Activated CD8-positive, alpha-beta memory T cell treated with anti-CD3 and anti-CD28 coated beads, Interleukin-2, amount 50 U/mL, for 24 hours (primary cell): ENCODE measurements at regions not wholly inside any gene's neighbourhood (a gene's known extent, or its start where the extent isn't known, plus 50 kb on each side); places are given as distances from the start of the nearest gene placed in this dataset.
"Not testable (repeated sequence)": the region's sequence is repeated elsewhere in the genome, so short reads cannot be mapped to it uniquely, and the experiment has no call there.

ENCODE experiments used
- DNase-seq: peaks from one replicate; pipeline ENCODE4 v3.0.0-alpha.2; 2020; ENCODE audit errors: extremely low read depth

DNA sequence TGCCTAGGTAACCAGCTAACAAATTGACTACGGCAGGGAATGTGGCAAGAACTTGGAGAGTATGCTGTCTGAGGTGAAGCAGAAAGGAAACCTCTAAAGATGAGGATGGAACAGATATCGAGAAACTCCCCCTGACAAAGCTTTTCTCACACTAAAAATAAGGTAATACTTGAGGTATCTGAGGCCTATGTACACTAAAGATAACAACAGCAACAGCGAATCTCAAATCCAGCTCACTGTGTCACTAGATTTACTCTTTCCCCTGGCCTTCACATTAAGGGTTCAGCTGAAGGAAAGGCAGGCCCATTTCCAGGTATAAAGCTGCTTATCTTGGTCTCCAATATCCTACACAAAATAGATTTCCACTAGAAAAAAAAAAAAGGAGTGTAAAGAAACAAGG is 518.0 kb downstream of the KCNT2 start:
- no peak for DNase-seq

GRCh38 chr1:196088541-196088940 is 519.7 kb downstream of the KCNT2 start:
- no peak for DNase-seq

- no peak for DNase-seq
These were observed 529.5 kb downstream of the KCNT2 start for GRCh38 chr1:196078691-196079090.

- no peak for DNase-seq
These were observed 532.6 kb downstream of the KCNT2 start for GRCh38 chr1:196075621-196076020.

- no peak for DNase-seq
These were observed 534.1 kb downstream of the KCNT2 start for GRCh38 chr1:196074182-196074581.

DNA sequence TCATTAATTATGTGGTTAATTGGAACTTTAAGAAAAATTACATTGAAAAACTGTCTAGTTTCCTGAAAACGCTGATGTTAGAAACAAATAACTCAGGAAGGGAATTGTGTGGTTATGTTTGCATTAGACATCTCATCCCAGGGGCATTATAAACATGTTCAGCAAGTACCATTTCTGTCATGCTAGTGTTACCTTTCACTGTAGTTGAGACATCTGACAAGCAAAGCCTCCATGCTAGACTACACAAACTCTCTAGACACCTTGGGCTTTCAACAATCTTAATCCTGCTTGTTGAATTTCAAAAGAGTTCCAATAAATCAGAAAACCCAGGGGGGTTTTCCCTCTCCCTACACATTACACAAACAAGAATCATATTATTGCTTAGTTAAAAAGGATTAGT is 536.8 kb downstream of the KCNT2 start:
- no peak for DNase-seq

GRCh38 chr1:196070940-196071339 is 537.3 kb downstream of the KCNT2 start:
- no peak for DNase-seq

GRCh38 chr1:196063952-196064351 is 544.3 kb downstream of the KCNT2 start:
- no peak for DNase-seq

GRCh38 chr1:196063294-196063693 is 544.9 kb downstream of the KCNT2 start:
- DNase-seq: no peak

- DNase-seq: no peak
These were observed 547.7 kb downstream of the KCNT2 start for GRCh38 chr1:196060539-196060938.

DNA sequence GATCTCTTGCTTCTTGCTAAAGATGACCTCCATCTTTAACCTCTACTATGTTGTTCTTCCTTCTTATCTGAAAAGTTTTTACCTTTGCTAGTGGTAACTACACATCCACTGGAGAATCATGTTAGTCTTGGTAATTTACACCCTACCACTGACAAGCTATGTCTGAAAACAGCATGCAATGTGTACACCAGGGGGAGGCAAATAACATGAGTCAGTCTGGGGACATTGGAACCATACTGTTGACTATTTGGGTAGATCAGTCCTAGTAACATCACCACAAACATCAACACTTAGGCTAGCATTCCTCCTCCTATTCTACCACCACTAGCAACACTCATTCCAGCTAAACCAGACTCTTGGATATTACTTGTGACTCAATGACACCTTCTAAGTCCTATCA is 549.0 kb downstream of the KCNT2 start:
- no peak for DNase-seq

GRCh38 chr1:196056966-196057365 is 551.3 kb downstream of the KCNT2 start:
- no peak for DNase-seq

- DNase-seq: no peak
These were observed 558.8 kb downstream of the KCNT2 start for GRCh38 chr1:196049407-196049806.

DNA sequence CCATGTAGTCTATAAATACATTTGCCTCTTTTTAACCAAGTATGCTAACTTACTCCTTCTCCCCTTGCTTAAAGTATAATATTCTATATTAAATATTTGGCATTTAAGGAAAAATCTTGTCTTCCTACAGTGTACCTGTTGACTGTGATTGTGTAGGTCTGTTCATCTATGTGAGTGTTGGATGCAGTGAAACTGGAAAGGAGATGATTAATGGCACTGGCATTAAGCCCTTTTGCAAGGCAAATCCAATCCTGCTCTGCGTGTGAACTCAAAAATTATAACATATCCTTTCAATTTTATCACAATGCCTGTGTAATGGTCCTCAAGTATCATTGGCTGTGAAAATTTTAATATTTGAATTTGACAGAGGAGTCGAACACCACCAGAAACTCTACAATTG is 565.0 kb downstream of the KCNT2 start:
- DNase-seq: no peak

- no peak for DNase-seq
These were observed 574.0 kb downstream of the KCNT2 start for GRCh38 chr1:196034080-196034706.

DNA sequence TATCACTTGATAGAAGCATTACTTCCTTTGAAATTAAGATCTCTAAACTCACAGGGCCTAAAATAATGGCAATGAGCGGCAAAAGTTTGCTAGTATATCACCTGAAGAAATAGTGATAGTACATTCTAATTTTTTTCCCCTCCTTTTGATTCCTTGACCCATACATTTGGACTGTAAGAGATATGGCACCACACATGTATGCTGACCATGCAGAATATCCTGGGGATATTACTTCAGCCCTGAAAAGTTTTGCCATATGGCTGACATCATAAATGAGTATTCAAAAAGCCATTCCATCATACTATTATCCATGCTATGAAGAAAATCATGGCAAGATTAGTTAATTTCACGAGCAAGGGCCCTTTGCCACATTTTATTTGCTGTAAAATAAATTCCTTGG is 576.9 kb downstream of the KCNT2 start:
- not testable (repeated sequence) for DNase-seq

GRCh38 chr1:196030455-196030854 is 577.8 kb downstream of the KCNT2 start:
- no peak for DNase-seq

GRCh38 chr1:196029410-196029809 is 578.8 kb downstream of the KCNT2 start:
- DNase-seq: no peak

GRCh38 chr1:196027127-196027526 is 581.1 kb downstream of the KCNT2 start:
- no peak for DNase-seq

DNA sequence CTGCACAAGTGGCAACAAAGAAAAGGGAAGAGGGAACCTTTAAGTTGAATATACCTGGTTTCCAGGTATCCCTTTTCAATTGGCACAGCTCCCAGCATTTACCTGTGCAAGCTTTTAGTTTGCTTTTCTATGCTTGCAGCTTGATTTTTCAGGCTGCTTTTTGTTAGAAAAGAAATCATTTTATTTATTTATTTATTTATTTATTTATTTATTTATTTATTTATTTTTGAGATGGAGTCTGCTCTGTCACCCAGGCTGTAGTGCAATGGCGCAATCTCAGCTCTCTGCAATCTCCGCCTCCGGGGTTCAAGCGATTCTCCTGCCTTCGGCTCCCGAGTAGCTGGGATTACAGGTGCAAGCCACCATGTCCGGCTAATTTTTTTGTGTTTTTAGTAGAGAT is 587.1 kb downstream of the KCNT2 start:
- not testable (repeated sequence) for DNase-seq

DNA sequence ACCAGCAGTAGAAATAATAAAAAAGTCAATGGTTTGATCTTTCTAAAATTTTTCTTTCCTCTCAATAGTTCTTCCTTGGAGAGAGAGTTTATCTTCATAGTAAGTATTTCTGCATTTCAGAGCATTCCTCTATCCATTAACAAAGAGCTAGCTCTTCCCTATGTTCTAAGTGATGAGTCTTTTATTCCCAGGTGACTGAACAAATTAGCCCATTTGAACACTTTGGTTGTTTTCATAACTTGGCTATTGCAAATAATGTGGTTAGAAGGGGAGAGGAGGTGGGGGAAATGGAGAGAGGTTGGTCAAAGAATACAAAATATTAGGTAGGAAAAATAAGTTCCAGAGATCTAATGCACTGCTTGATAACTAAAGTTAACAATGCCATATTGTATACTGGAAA is 598.9 kb downstream of the KCNT2 start:
- DNase-seq: no peak

DNA sequence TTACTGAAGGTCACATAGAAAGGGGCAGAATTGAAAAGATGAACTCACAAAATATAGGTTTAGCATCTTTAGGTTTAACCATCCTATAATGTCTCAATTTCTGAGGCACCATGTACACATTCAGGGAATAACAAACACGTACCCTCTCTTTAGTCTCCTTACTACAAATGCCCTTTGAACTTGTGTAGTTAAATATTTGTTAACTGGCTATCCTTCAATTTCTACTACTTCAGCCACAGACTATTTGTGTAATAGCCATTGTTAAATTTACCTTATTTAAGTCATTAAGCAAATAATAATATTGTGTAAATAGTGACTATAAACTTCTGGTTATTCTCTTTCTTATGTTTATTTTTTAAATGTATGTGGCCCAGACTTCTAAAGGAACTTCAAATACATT is 600.5 kb downstream of the KCNT2 start:
- DNase-seq: no peak

DNA sequence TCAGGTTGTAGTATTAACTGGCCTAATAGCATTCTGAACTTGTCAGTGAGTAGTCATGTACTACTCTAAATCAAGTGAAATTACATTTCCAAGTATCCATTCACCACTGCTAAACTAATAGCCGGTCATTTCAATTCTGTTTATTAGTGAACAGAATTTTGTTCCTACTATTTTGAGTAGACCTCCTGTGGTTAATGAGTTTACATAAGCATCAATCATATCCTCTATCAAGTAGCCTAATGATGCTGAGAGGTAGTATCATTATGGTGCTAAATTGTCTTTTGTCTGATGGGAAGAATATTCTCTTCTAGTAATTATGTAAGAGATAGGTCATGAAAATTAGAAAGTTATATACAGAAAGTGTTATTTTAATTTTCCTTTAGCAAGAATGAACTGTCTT is 602.8 kb downstream of the KCNT2 start:
- DNase-seq: no peak

GRCh38 chr1:196004388-196004787 is 603.9 kb downstream of the KCNT2 start:
- not testable (repeated sequence) for DNase-seq
